ENCODE measurements at regions not wholly inside any gene's neighbourhood (a gene's known extent, or its start where the extent isn't known, plus 50 kb on each side); places are given as distances from the start of the nearest gene placed in this dataset.

DNA sequence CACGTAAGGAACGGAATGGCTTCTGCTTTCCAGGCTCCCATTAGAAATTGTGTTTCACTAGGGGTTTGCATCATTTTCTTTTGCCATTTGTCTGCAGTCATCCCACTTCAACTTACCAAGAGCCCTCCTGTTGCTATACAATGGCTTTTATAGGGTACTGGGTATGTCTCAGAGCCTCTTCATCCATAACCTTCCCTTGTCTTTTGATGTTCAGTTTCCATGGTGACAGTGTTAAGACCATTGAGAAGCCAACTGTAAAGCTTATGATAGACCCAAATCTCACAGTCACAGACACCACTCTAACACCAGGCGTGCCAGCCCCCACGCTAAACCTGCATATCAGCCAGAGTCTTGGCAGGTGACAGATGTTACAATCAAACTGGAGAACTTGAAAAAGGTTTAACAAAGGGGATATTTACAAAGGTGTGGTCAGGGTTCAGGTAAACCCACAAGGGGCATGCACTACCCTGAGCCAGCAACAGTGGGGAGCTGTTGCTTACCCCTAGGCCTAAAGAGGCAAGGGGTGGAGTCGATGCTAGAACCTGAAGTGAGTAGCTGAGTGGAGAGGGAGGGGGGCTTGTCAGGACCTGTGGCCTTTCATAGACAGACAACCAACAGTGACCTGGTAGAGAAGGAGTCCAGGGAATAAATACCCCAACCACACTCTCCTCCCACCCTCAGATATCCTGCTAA is 53.2 kb upstream of the ABLIM1 start:
- TF ChIP-seq, protein P1, sequence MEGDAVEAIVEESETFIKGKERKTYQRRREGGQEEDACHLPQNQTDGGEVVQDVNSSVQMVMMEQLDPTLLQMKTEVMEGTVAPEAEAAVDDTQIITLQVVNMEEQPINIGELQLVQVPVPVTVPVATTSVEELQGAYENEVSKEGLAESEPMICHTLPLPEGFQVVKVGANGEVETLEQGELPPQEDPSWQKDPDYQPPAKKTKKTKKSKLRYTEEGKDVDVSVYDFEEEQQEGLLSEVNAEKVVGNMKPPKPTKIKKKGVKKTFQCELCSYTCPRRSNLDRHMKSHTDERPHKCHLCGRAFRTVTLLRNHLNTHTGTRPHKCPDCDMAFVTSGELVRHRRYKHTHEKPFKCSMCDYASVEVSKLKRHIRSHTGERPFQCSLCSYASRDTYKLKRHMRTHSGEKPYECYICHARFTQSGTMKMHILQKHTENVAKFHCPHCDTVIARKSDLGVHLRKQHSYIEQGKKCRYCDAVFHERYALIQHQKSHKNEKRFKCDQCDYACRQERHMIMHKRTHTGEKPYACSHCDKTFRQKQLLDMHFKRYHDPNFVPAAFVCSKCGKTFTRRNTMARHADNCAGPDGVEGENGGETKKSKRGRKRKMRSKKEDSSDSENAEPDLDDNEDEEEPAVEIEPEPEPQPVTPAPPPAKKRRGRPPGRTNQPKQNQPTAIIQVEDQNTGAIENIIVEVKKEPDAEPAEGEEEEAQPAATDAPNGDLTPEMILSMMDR (IDR thresholded peaks at IDR 0.05): no peak
- TF ChIP-seq POLR2A (IDR thresholded peaks at IDR 0.05): no peak

All from body of pancreas (tissue), 4 donors.